ENCODE measurements at regions not wholly inside any gene's neighbourhood (a gene's known extent, or its start where the extent isn't known, plus 50 kb on each side); places are given as distances from the start of the nearest gene placed in this dataset.

DNA sequence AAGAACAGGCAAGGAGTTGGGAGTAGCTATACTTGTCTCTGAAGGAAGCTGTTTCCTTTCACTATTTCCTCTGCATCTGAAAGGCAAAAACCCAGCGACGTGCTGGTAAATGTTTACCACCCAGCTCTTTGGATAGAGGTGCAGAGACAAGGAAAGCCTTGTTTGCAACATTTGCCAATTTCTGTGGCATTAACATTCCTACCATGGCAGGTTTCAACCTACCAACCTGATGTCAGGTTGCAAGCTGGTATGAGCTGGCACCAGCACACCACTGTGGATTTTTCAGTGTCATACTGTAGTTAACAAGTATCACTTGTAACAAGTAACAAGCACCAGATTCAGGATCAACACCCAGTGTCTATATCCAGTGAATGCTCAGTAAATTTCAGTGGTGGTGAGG is 294.8 kb upstream of the TMPO start:
- Histone ChIP-seq H3K4me2 (ENCODE audit: low read length) (no peak overlapping the region), H3K9ac (ENCODE audit: low read length) (no peak overlapping the region), H4K20me1 (ENCODE audit: insufficient read depth) (no peaks in the 10 kb centered on the region), H3K36me3 (ENCODE audit: insufficient read depth, low read length) (no peaks in the 10 kb centered on the region), H3K9me2 (ENCODE audit: insufficient read depth, low read length) (no peaks in the 10 kb centered on the region), H3K9me3 (ENCODE audit: low read length) (no peaks in the 10 kb centered on the region), H3K79me2 (replicated peaks; ENCODE audit: insufficient read depth, low read length) (no peaks in the 10 kb centered on the region), H3K27me3 (ENCODE audit: insufficient read depth, low read depth, low read length) (no peaks in the 10 kb centered on the region), H3K4me3 (ENCODE audit: low read length) (no peak overlapping the region), H3K27ac (ENCODE audit: low read length) (no peak overlapping the region), H3F3A (ENCODE audit: insufficient read depth, low read length, poor library complexity, severe bottlenecking) (no peaks in the 10 kb centered on the region), H2AFZ (ENCODE audit: low read depth, low read length) (no peak overlapping the region)
- TF ChIP-seq RAD21 (conservative IDR thresholded peaks at IDR 0.05) (no peak), MXI1 (conservative IDR thresholded peaks at IDR 0.05; ENCODE audit: poor library complexity, severe bottlenecking) (no peak), EP300 (conservative IDR thresholded peaks at IDR 0.05; ENCODE audit: poor library complexity, severe bottlenecking) (no peak), POLR2AphosphoS5 (IDR thresholded peaks at IDR 0.05) (no peak), EZH2 (IDR thresholded peaks at IDR 0.05; ENCODE audit: borderline replicate concordance, insufficient read depth, low read length, poor library complexity, severe bottlenecking) (no peak), TAF1 (IDR thresholded peaks at IDR 0.05; ENCODE audit: low read depth) (no peak), SMC3 (conservative IDR thresholded peaks at IDR 0.05; ENCODE audit: poor library complexity) (no peak)
- TF ChIP-seq, protein P1, sequence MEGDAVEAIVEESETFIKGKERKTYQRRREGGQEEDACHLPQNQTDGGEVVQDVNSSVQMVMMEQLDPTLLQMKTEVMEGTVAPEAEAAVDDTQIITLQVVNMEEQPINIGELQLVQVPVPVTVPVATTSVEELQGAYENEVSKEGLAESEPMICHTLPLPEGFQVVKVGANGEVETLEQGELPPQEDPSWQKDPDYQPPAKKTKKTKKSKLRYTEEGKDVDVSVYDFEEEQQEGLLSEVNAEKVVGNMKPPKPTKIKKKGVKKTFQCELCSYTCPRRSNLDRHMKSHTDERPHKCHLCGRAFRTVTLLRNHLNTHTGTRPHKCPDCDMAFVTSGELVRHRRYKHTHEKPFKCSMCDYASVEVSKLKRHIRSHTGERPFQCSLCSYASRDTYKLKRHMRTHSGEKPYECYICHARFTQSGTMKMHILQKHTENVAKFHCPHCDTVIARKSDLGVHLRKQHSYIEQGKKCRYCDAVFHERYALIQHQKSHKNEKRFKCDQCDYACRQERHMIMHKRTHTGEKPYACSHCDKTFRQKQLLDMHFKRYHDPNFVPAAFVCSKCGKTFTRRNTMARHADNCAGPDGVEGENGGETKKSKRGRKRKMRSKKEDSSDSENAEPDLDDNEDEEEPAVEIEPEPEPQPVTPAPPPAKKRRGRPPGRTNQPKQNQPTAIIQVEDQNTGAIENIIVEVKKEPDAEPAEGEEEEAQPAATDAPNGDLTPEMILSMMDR (IDR thresholded peaks at IDR 0.05; ENCODE audit: poor library complexity, severe bottlenecking), result no peak
- TF ChIP-seq, protein P2, sequence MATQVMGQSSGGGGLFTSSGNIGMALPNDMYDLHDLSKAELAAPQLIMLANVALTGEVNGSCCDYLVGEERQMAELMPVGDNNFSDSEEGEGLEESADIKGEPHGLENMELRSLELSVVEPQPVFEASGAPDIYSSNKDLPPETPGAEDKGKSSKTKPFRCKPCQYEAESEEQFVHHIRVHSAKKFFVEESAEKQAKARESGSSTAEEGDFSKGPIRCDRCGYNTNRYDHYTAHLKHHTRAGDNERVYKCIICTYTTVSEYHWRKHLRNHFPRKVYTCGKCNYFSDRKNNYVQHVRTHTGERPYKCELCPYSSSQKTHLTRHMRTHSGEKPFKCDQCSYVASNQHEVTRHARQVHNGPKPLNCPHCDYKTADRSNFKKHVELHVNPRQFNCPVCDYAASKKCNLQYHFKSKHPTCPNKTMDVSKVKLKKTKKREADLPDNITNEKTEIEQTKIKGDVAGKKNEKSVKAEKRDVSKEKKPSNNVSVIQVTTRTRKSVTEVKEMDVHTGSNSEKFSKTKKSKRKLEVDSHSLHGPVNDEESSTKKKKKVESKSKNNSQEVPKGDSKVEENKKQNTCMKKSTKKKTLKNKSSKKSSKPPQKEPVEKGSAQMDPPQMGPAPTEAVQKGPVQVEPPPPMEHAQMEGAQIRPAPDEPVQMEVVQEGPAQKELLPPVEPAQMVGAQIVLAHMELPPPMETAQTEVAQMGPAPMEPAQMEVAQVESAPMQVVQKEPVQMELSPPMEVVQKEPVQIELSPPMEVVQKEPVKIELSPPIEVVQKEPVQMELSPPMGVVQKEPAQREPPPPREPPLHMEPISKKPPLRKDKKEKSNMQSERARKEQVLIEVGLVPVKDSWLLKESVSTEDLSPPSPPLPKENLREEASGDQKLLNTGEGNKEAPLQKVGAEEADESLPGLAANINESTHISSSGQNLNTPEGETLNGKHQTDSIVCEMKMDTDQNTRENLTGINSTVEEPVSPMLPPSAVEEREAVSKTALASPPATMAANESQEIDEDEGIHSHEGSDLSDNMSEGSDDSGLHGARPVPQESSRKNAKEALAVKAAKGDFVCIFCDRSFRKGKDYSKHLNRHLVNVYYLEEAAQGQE (IDR thresholded peaks at IDR 0.05; ENCODE audit: borderline replicate concordance), result no peak

DNA sequence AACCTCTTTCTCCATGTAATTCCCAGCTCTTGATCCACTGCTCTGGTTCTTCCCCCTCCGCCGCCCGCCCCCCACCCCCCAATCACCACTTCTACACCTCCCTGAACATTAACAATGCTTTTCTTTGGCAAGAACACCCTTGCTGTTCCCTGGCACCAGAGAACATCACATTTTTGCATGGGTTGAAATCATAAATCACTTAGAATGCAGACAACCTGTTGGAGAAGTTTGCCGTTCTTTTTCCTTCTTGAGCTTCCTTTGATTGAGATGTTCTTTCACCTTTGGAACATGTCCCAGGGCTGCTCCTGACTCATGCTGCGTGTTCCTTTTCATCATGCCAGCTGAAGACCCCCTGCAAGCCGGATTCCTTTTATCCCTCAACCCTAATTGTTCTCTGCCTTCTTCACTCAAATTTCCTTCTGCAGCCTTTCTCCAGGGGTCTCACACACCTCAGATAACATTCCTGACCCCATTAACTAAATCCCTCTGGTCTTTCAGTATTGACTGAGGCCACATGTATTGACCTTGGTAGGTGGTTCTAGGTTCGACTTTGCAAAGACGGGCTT is 294.1 kb upstream of the TMPO start:
- Histone ChIP-seq H3K9ac (ENCODE audit: low read length) (no peak overlapping the region), H3K4me2 (ENCODE audit: low read length) (no peak overlapping the region), H4K20me1 (ENCODE audit: insufficient read depth) (no peaks in the 10 kb centered on the region)

More for the DNA sequence above, 294.1 kb upstream of the TMPO start:
- Histone ChIP-seq H3K36me3 (ENCODE audit: insufficient read depth, low read length) (no peaks in the 10 kb centered on the region), H3K27ac (ENCODE audit: low read length) (no peak overlapping the region), H2AFZ (ENCODE audit: low read depth, low read length) (no peak overlapping the region), H3K9me2 (ENCODE audit: insufficient read depth, low read length) (no peaks in the 10 kb centered on the region), H3K79me2 (replicated peaks; ENCODE audit: insufficient read depth, low read length) (no peaks in the 10 kb centered on the region), H3F3A (ENCODE audit: insufficient read depth, low read length, poor library complexity, severe bottlenecking) (no peaks in the 10 kb centered on the region), H3K27me3 (ENCODE audit: insufficient read depth, low read depth, low read length) (no peaks in the 10 kb centered on the region), H3K4me3 (ENCODE audit: low read length) (no peak overlapping the region), H3K9me3 (ENCODE audit: low read length) (no peaks in the 10 kb centered on the region)
- TF ChIP-seq SMC3 (conservative IDR thresholded peaks at IDR 0.05; ENCODE audit: poor library complexity) (no peak), TAF1 (IDR thresholded peaks at IDR 0.05; ENCODE audit: low read depth) (no peak), EZH2 (IDR thresholded peaks at IDR 0.05; ENCODE audit: borderline replicate concordance, insufficient read depth, low read length, poor library complexity, severe bottlenecking) (no peak), EP300 (conservative IDR thresholded peaks at IDR 0.05; ENCODE audit: poor library complexity, severe bottlenecking) (no peak), MXI1 (conservative IDR thresholded peaks at IDR 0.05; ENCODE audit: poor library complexity, severe bottlenecking) (no peak), POLR2AphosphoS5 (IDR thresholded peaks at IDR 0.05) (no peak)
- TF ChIP-seq, protein P1 (IDR thresholded peaks at IDR 0.05; ENCODE audit: poor library complexity, severe bottlenecking), result no peak

All from neural cell (in vitro differentiated cells).